ENCODE measurements at regions not wholly inside any gene's neighbourhood (a gene's known extent, or its start where the extent isn't known, plus 50 kb on each side); places are given as distances from the start of the nearest gene placed in this dataset.

- DNase-seq: no peak
These were observed 1569.4 kb downstream of the PCDH9 start for GRCh38 chr13:65660731-65661130.

DNA sequence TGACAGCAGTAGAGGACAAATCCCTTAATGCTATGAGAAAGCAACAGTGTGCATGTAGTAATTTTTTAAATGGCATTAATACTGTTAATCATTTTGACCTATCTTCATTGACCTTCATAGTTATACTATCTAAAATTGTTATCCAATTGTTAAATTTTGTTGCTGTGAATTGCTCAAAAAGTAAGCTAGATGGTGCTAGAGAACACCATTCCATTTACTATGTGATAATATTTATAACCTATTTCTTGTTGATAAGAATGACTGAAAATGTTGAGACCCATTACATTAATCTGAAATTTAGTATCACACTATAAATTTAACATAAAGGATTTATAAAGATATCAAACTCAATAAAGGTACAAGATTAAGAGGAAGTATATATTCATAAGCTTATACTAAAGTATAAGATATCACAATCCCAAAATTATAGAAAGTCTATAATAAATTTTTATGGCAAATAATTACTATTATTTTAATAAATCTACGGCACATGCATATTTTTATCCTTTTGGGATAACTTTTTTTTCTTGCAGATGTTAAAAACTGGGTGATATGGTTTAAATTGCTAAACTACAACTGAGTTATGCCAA lies 1573.3 kb downstream of the PCDH9 start:
- no peak for DNase-seq

DNA sequence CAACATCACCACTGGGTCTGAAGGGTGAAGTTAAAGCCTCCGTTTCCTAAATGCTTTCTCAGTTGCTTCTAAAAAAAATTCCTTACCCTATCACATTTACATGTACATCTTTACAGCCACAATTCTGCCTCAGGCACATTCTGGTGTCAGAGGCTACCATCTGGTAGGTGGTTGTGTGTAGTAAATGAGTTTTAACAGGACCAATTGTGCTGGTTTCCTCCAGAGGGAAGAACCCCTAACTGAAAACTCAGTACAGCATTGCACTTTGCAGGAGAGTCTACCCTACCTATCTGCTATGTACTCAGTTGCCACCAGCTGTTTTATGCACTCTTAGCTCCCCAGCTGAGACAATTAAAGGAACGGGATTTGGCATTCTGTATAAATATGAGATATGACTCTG lies 1576.5 kb downstream of the PCDH9 start:
- no peak for DNase-seq

DNA sequence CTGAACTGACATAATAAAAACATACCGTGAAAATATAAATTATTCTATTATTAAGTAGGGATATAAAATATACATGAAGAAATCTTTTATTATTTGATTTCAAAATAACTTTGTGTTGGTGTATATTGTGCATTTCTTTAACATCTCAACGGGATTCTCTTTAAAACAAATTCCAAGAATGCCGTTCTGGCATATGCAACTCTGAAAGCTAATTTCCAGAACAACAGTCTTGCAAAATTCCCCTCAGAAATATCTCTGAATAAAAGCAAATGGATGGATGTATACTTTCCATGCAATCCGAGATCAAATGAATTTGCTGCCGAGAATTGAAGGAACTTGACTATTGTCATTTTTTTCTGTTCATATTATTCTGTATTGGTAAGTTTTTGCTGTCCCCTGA lies 1579.8 kb downstream of the PCDH9 start:
- DNase-seq: no peak

GRCh38 chr13:65642996-65643395 lies 1587.1 kb downstream of the PCDH9 start:
- DNase-seq: no peak

DNA sequence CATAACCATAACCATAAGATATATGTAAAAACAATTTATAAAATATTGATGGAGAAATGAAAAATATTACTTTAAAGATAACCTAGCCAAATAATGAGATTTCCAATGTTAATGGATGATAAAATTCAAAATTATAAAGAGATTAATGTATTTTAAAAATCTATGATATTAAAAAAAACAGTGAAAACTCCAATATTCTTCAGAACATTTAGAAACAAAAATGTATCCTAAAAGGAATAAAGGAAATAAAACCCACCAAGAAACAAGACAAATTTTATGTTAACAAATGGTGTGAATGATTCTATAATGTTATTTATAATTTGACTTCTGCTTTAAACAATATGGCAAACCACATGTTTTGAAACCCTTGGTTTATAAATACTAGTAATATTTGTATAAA lies 1587.8 kb downstream of the PCDH9 start:
- no peak for DNase-seq

GRCh38 chr13:65638572-65639168 lies 1591.5 kb downstream of the PCDH9 start:
- DNase-seq: no peak

- DNase-seq: no peak
These were observed 1596.3 kb downstream of the PCDH9 start for GRCh38 chr13:65633806-65634205.

DNA sequence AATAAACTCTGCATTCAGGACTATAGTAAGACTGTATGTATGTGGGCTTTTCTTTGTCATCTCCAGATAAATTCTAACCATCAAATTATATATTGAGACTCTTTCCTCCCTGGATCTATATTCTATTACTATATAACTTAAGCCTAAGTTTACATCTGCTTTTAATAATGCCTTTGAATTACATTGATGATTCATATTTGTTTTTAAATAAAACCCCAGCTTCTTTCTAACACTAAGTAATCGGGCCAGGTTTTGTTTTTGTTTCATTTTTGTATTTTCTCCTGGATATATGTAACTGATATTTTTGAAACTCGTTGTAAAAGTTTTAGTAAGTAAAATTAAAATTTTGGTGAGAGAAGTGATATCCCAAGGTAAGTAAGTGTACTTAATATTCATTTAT lies 1599.1 kb downstream of the PCDH9 start:
- DNase-seq: no peak

- DNase-seq: no peak
These were observed 1600.2 kb downstream of the PCDH9 start for GRCh38 chr13:65629926-65630325.

GRCh38 chr13:65623148-65623547 lies 1607.0 kb downstream of the PCDH9 start:
- no peak for DNase-seq

DNA sequence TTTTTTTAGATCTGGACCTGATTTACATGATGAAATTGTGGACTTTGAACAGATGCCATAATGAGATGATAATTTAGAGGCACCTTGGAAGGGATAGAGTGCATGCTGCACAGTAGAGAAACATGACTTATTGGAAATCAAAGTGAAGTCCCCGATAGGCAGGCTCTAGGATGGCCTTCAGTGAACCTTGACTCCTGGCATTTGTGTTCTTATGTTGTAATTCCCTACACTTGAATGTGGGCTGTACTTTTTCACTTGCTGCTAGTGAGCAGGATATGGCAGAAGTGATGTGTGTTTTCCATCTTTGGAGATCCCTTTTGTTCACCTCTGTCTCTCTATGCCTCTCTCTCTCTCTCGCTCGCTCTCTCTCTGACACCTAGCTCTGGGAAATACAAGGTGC lies 1614.6 kb downstream of the PCDH9 start:
- no peak for DNase-seq

DNA sequence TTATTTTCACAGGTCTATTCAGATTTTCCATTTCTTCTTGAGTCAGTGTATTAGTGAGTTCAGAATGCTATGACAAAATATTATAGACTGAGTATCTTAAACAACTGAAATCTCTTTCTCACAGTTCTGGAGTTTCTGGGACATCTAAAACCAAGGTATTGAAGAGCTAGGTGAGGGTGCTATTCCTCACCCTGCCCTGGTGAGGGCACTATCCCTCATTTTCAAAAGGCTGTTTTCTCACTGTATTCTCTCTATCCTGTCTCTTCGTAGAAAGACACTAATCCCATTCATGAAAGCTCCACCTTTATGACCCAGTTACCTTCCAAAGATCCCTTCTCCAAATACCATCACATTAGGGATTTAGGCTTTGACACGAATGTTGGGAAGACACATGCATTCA lies 1617.1 kb downstream of the PCDH9 start:
- DNase-seq: no peak

DNA sequence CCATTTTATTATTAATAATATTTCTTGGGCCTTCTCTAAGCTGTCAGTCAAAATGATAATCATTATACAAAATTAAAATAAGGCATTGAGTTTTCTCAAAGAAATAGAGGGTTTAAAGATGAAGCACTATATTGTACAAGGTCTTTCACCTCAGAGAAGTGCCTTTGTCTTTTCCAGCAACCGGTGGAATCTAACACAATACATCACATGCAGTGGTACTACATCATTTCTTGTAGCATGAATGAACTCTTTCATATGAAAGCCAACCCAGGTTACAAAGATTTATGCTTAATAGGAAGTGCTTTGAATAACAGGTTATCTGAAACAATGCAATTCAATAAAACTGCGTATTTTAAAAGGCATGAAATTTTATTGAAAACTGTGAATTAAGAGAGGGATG lies 1620.8 kb downstream of the PCDH9 start:
- no peak for DNase-seq

GRCh38 chr13:65606622-65607021 lies 1623.5 kb downstream of the PCDH9 start:
- DNase-seq: no peak

DNA sequence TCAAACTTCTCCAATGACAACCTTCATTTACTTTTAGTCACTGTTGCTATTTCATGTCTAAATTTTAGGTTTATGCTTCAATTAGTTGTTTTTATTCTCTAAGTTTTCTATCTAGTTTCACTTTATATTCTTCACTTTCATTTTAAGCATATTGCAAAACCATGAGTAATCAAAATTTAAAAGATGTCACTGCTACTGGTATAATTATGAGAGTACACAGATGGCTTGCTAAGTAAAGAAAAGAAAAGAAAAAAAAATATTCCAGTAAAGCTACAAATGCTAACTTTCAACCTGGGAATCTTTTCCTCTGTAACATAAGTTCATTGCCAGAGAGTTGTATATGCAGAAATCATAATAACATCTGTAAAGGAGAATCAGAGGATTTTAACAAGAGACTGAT lies 1624.7 kb downstream of the PCDH9 start:
- DNase-seq: no peak

GRCh38 chr13:65603160-65603559 lies 1627.0 kb downstream of the PCDH9 start:
- no peak for DNase-seq

DNA sequence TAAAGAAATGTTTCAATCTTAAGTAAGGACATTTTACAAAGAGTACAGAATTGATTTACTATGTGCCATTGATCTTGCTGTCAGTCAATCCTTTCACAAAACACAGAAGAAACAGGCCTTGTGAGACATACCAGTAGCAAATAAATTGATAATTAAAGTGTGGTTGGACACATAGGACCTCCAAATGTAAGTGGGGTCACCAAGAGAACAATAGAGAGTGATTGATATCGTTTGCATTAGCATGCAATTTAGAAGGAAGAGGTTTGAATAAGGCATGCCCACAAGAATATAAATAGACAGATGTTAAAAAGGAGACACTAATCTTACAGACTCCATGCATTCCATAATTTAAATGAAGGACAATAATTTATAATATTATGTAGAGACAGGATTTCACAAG lies 1628.3 kb downstream of the PCDH9 start:
- DNase-seq: no peak

DNA sequence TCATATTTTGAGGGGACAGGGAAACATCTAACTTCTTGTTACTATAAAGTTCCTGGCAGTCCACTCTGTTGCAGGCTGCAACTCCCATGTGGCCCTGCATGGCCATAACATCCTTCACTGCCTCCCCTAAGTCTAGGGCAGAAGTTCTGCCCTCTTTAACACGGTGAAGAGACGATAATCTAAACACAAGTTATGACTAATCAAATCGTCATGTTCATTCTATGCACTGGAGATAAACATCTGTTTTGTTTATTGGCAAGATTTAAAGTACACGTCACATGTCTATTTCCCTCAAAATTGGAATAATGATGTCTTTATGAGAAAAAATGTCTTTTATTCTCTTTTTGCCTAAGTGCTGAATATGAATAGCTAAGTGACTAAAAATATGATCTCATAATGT lies 1629.4 kb downstream of the PCDH9 start:
- DNase-seq: no peak

DNA sequence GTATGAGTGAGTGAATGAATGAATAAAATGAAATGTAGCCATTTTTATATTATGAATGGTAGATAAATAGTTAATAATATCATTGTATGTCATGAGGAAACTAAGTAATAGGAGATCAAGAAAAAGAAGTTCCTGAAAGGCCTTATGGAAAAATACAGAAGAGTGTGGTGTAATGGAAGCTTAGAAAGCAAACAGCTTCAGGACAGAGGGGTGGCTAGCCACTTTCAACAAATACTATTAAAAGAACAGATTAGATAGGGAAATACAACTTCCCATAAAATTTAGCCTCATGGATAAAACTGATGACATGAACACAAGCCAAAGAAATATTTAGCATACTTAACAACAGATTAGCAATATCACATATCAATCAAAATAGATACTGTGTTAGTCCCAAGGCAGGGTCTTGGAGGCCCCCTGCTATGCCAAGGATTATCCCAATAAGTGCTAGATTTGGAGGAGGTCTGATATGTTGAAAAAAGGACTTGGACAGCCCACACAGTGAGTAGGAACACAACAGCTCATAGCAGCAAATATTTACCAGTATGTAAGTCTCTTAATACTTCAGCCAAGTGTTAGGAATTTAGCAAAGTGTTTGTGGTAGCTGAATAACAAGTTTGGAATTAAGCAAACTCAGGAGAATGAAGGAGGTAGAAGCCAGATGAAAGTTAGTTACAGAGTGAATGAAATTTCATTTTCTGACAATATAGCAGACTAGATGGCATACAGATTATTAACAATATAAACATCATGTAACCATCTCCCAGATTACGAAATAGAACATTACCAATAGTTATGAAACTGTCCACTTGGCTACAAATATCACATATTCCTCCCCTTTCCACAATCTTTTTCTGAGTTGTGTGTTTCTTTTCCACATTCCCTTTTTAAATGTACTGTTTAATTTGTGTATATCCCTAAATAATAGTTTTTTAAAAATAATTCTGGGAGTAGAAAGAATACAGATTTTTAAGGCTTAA lies 1632.0 kb downstream of the PCDH9 start:
- no peak for DNase-seq

DNA sequence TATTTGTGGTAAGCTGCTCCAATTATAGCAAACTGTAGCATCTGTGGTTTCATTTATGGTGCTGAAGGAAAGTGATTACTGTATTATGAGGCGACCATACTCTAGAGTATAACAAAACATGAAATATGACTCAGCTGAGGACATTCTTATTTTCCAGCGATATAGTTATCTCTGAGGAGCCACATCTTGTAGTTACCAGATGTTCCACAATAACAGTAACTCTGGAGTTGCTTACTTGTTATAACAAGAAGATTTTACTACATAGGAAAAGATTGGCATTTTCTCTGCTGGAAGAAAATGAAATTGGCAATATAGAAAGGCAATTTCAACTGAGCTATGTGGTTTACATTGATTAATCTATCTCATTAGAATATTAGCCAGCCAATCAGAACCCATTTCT lies 1634.2 kb downstream of the PCDH9 start:
- DNase-seq: no peak

DNA sequence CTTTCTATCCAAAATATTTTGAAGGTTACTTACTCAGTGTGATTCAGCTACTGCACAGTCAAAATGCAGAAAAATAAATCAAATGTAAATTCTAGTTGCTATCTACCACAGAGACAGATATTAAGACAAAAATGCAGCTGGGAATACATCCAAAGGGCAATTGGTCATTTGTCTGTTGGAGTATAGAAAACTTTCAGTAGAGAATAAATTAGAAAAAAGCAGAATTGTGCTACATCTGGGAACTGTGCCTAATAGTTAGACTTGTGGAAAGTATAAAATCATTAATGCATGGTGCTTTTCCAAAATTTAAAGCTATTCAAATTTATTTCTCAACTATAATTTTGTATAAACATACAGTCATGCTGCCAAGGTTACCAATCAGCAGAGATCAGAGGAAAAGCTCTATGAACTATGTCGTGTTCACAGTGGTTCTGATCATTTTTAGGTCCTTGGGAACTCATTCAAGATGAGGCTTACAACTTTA lies 1635.8 kb downstream of the PCDH9 start:
- no peak for DNase-seq

GRCh38 chr13:65593298-65593874 lies 1636.8 kb downstream of the PCDH9 start:
- no peak for DNase-seq

- no peak for DNase-seq
These were observed 1637.4 kb downstream of the PCDH9 start for GRCh38 chr13:65592731-65593130.
